Calu3 (cell line): ENCODE measurements at regions not wholly inside any gene's neighbourhood (a gene's known extent, or its start where the extent isn't known, plus 50 kb on each side); places are given as distances from the start of the nearest gene placed in this dataset.

Experiments used
- BruUV-seq: library from RNA; stranded (reverse); fragments of 400-500 nt; replicated peaks from 2 replicates; lab custom pipeline; 2021; lab: Mats Ljungman, UMichigan
- CTCF ChIA-PET: fragments of 300-600 bp; sonication (Branson Sonifier 250); formaldehyde crosslinking; loops from one replicate; lab custom pipeline; 2022; ENCODE audit warnings: antibody characterized with exemption; lab: Charles Lee
- DNase-seq: peaks from one replicate; pipeline ENCODE4 v3.0.0; 2022
- H3K27ac Mint-ChIP-seq: one replicate; pipeline ENCODE4 v1.8.0; 2022; ENCODE audit warnings: mixed read lengths; ENCODE audit not compliant: unreplicated experiment
- H3K27me3 Mint-ChIP-seq: one replicate; pipeline ENCODE4 v1.8.0; 2022; ENCODE audit warnings: mixed read lengths; ENCODE audit not compliant: unreplicated experiment
- H3K36me3 Mint-ChIP-seq: one replicate; pipeline ENCODE4 v1.8.0; 2022; ENCODE audit warnings: mild to moderate bottlenecking, moderate library complexity, mixed read lengths; ENCODE audit not compliant: insufficient read depth, unreplicated experiment
- H3K4me1 Mint-ChIP-seq: one replicate; pipeline ENCODE4 v1.8.0; 2022; ENCODE audit warnings: mild to moderate bottlenecking, low read depth, mixed read lengths; ENCODE audit not compliant: unreplicated experiment
- H3K4me3 Mint-ChIP-seq: one replicate; pipeline ENCODE4 v1.8.0; 2022; ENCODE audit warnings: mild to moderate bottlenecking, low read depth, moderate library complexity, mixed read lengths; ENCODE audit not compliant: unreplicated experiment
- H3K9me3 Mint-ChIP-seq: one replicate; pipeline ENCODE4 v1.8.0; 2022; ENCODE audit warnings: low read depth, mixed read lengths; ENCODE audit not compliant: unreplicated experiment
- intact Hi-C: fragments of 100-400 bp; cut with micrococcal nuclease; formaldehyde crosslinking; loops from one replicate; pipeline ENCODE4 v1.10.0; 2022; ENCODE audit not compliant: unreplicated experiment
- TF ChIP-seq, protein P1 (sequence below): fragments of 200-600 bp; IDR thresholded peaks from one replicate; pipeline ENCODE4 v1.8.0; 2022; ENCODE audit warnings: antibody characterized with exemption; ENCODE audit not compliant: unreplicated experiment

DNA sequence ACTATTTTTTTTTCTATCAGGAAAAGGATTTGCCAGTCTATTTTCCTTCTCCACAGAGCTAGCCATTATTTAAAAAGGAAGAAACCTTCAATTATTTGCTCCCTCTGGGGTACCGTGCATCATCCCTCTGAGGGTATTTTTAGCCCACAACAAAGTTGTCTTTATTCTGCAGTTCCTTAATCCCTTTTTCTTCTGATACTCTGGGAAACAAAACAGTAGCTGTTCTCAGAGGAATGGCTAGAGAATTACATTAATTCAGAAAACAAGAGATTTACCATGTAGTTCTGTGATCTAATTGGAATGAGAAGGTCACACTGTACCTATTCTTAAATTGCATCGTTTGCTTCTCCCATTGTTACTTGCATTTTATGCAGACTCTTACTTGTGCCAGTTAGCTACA is 1056.7 kb downstream of the STIM2 start:
- H3K36me3 Mint-ChIP-seq: no peaks in the 10 kb centered on the region
- no peak overlapping the region for H3K27ac Mint-ChIP-seq
- no peaks in the 10 kb centered on the region for H3K4me1 Mint-ChIP-seq
- H3K27me3 Mint-ChIP-seq: no peaks in the 10 kb centered on the region
- no peak for DNase-seq
- H3K9me3 Mint-ChIP-seq: peaks cover 2% of the 10 kb centered on the region
- H3K4me3 Mint-ChIP-seq: no peak overlapping the region
- CTCF ChIA-PET: no interaction called here
- TF ChIP-seq, protein P1, sequence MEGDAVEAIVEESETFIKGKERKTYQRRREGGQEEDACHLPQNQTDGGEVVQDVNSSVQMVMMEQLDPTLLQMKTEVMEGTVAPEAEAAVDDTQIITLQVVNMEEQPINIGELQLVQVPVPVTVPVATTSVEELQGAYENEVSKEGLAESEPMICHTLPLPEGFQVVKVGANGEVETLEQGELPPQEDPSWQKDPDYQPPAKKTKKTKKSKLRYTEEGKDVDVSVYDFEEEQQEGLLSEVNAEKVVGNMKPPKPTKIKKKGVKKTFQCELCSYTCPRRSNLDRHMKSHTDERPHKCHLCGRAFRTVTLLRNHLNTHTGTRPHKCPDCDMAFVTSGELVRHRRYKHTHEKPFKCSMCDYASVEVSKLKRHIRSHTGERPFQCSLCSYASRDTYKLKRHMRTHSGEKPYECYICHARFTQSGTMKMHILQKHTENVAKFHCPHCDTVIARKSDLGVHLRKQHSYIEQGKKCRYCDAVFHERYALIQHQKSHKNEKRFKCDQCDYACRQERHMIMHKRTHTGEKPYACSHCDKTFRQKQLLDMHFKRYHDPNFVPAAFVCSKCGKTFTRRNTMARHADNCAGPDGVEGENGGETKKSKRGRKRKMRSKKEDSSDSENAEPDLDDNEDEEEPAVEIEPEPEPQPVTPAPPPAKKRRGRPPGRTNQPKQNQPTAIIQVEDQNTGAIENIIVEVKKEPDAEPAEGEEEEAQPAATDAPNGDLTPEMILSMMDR: no peak
- intact Hi-C loops: no loop called here
- BruUV-seq: no TSS peak

DNA sequence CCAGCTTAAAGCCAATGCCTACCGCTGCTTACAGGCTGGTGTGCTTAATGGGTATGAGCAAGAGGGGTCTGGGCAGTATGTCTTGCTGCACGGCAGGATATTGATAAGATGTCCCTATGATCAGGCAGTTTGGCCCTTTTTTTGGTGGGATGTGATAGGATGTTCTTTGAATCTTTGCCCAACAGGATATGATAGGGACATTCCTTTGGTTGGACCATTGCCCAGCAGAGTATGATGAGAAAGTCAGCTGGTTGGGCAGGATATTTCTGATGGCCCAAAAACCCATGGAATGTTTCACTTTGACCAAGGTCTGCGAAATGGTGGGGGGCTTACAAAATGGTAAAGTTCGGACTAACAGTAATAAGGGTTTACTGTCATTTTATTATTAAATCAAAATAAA is 1060.6 kb downstream of the STIM2 start:
- intact Hi-C loops: no loop called here
- Mint-ChIP-seq H3K4me1 (no peaks in the 10 kb centered on the region), H3K27ac (no peak overlapping the region), H3K27me3 (no peaks in the 10 kb centered on the region), H3K4me3 (no peak overlapping the region), H3K9me3 (peaks cover 9% of the 10 kb centered on the region), H3K36me3 (no peaks in the 10 kb centered on the region)
- no TSS peak for BruUV-seq
- TF ChIP-seq, protein P1: no peak
- DNase-seq: no peak
- CTCF ChIA-PET: no interaction called here

DNA sequence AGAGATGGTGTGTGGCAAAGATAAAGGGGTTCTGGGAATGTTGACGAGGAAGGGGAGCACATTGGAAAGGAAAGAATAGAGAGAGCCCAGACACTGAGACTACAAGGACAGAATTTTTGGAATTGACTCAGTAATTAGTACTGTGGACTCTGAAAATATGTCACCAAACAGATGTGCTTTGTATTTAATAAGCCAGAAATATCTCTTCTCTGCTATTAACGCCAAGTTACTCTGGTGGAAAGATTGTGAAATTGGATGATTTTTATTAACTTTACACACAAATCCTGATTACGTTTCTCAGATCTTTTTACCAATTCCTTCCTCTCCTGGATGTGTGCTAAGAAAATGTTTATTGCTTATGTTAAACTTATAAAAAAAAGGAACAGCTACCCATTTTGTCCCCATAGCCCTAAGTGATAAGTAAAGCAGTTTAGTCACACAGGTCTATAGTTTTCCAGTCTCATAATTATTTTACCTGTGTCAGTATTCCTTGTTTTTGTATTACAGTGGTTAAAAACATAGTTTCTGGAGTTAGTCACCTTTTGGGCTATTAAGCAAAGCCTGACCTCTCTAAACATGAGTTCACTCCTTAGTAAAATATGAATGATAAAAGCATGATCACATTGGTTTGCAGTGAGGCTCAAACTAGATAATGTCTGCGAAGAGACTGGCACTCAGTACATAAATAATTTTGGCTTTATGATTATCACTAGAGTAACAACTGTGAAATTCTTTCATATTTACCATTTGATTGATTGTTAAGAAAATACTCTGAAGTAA is 1068.3 kb downstream of the STIM2 start:
- Mint-ChIP-seq H3K4me3 (no peak overlapping the region), H3K27ac (no peak overlapping the region), H3K4me1 (no peaks in the 10 kb centered on the region), H3K36me3 (no peaks in the 10 kb centered on the region), H3K27me3 (no peaks in the 10 kb centered on the region), H3K9me3 (no peaks in the 10 kb centered on the region)
- intact Hi-C loops: no loop called here
- no peak for DNase-seq
- TF ChIP-seq, protein P1: no peak
- BruUV-seq: no TSS peak
- CTCF ChIA-PET: no interaction called here

DNA sequence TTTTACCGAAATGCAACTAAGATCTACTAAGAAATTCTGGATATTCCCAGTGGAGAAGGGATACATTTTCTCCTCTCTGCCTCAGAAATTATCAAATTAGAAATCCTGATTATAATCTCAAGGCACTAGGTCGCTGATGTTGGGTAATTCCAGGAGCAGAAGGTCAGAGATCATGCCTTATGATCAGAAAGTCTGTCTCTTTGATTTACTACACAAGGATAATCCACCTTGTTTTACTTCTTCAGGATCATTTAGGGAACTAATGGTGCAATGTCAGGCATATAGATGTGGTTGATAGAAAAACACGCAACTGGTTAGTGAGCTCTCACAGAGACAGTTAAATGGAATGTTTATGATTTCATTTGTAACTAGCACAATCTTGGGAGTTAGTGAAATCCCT is 1069.7 kb downstream of the STIM2 start:
- H3K27ac Mint-ChIP-seq: no peak overlapping the region

More for the DNA sequence above, 1069.7 kb downstream of the STIM2 start:
- no peaks in the 10 kb centered on the region for H3K27me3 Mint-ChIP-seq
- BruUV-seq: no TSS peak
- no peaks in the 10 kb centered on the region for H3K9me3 Mint-ChIP-seq
- CTCF ChIA-PET: no interaction called here
- H3K4me1 Mint-ChIP-seq: no peaks in the 10 kb centered on the region
- H3K4me3 Mint-ChIP-seq: no peak overlapping the region
- DNase-seq: no peak
- TF ChIP-seq, protein P1: no peak
- H3K36me3 Mint-ChIP-seq: no peaks in the 10 kb centered on the region
- intact Hi-C loops: no loop called here
